D721Med (cell line): ENCODE measurements at regions not wholly inside any gene's neighbourhood (a gene's known extent, or its start where the extent isn't known, plus 50 kb on each side); places are given as distances from the start of the nearest gene placed in this dataset.

ENCODE experiments used
- DNase-seq: peaks from one replicate; pipeline ENCODE4 v3.0.0; 2011; ENCODE audit warnings: low spot score; ENCODE audit not compliant: insufficient read length
- FAIRE-seq: peaks from 2 replicates; lab custom pipeline; 2011; peaks lifted over from hg19 to GRCh38; lab: Jason Lieb, UNC
- TF ChIP-seq, protein P1 (sequence below): IDR thresholded peaks from 2 replicates; pipeline ENCODE4 v1.5.1; 2012; ENCODE audit warnings: mild to moderate bottlenecking, control low read depth; ENCODE audit not compliant: insufficient read depth; ENCODE audit errors: missing control alignments

DNA sequence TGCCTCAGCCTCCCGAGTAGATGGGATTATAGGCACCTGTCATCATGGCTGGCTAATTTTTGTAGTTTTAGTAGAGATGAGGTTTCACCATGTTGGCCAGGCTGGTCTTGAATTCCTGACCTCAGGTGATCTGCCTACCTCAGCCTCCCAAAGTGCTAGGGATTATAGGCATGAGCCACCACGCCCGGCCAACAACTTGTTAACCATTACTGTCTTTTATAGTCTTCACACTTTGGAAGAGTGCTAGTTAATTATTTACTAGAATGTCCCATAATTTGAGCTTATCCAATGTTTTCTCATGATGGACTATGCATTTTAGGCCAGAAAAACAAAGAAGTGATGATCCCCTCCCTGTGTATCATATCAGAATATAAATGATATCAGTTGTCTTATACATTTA lies 288.6 kb upstream of the CBLB start:
- FAIRE-seq (no peak), DNase-seq (no peak)
- TF ChIP-seq, protein P1, sequence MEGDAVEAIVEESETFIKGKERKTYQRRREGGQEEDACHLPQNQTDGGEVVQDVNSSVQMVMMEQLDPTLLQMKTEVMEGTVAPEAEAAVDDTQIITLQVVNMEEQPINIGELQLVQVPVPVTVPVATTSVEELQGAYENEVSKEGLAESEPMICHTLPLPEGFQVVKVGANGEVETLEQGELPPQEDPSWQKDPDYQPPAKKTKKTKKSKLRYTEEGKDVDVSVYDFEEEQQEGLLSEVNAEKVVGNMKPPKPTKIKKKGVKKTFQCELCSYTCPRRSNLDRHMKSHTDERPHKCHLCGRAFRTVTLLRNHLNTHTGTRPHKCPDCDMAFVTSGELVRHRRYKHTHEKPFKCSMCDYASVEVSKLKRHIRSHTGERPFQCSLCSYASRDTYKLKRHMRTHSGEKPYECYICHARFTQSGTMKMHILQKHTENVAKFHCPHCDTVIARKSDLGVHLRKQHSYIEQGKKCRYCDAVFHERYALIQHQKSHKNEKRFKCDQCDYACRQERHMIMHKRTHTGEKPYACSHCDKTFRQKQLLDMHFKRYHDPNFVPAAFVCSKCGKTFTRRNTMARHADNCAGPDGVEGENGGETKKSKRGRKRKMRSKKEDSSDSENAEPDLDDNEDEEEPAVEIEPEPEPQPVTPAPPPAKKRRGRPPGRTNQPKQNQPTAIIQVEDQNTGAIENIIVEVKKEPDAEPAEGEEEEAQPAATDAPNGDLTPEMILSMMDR = no peak

DNA sequence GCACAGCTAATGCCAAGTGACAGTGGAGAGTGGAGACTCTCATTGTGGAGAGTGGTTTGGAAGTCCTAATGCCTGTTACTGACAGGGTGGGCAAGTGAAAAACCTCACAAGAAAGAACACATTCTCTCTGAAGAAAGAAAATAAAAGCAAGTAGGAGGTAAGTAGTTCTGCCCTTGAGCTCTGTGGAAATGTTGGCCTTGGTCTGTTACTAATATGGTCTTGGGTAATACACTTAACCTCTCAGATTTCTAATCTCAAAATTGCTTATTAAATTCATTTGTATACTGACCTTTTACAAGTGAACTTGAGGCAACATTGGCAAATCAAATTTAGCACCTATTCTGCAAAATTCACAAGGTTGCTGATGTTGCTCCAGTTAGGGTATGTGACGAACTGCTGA lies 291.6 kb upstream of the CBLB start:
- TF ChIP-seq, protein P1 = no peak
- no peak for FAIRE-seq

DNA sequence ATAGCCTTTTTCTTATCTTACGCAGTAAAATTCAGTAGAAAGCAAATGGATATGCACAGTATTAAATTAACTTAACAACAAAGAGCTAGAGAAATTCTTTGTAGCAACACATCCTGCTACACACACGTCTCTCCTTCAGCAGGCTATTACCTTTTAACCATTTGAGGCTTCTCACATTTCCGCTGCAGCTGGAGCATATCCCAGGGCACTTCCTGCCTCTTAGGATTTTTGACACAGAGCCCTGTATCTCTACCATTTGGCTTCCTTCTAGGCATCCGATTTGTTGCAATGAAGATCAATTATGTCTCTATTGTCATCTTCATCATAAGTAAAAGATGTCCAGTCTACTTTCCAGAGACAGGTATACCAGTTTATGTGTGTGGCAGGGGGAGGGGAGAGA lies 292.4 kb upstream of the CBLB start:
- FAIRE-seq (no peak), DNase-seq (no peak)
- TF ChIP-seq, protein P1 = no peak

More for the DNA sequence above, 291.6 kb upstream of the CBLB start:
- no peak for DNase-seq

DNA sequence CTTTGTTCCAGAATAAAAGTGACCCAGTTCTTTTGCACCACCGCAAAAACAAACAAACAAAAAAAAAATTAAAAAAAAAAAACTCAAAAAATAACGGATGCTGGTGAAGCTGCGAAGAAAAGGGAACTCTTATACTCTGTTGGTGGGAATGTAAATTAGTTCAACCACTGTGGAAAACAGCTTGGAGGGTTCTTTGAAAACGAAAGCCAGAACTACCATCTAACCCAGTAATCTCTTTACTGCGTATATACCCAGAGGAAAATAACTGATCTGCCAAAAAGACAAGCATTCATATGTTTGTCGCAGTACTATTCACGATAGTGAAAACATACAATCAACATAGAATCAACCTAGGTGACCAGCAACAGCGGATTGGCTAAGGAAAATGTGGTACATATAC lies 298.9 kb upstream of the CBLB start:
- no peak for DNase-seq
- FAIRE-seq = no peak
- TF ChIP-seq, protein P1 = no peak

DNA sequence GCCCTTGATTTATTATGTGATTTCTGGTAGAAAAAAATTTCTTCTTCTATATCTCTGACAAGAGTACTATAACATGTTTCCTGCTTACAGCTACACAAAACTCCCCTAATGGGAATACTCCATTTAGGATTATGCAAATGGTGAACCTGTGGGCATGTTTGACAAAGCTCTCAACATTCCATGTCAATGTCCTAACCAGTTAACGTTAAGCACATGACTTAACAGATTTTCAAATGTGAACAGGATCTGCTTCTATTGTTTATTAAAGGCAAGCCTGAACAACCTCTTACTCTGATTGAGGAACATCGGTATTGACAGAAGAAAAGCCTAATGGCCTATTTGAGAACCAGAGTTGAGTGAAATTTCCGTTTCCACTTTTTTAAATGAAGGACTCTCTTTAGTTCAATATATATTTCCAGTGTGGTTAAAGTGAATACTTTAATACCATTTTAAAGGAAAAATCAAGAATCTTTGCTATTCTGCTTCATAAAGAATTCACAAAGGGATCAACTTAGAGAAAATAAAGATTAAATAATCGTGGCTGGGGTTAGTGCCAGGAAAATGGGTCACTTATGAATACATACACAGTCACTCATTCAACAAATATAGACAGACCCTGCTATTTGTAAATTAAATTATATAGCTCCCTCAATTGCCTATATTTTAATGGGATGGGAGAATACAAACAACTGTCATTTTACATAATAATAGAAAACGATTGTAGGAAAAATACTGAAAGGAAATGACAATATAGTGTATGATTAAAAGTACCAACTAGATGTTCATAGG lies 300.3 kb upstream of the CBLB start:
- DNase-seq (no peak), FAIRE-seq (no peak)
- TF ChIP-seq, protein P1 = no peak

DNA sequence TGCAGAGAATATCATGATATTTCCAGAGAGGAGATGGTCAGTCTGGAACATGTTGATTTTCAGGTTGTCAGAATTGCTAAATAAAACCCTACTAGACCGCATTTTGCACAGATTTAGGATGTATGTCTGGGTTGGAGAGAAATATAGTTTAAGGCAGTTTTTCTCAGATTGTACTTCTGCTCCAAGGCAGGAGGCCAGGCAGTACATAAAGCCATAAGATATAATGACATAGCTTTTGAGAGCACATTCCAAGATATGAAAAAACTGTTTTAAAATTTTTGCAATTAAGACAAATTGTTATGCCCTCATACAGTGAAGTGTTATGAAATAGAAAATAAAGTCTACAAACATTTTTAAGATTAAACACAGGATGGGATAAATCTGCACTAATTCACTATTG lies 301.8 kb upstream of the CBLB start:
- DNase-seq (no peak), FAIRE-seq (no peak)
- TF ChIP-seq, protein P1 = no peak

DNA sequence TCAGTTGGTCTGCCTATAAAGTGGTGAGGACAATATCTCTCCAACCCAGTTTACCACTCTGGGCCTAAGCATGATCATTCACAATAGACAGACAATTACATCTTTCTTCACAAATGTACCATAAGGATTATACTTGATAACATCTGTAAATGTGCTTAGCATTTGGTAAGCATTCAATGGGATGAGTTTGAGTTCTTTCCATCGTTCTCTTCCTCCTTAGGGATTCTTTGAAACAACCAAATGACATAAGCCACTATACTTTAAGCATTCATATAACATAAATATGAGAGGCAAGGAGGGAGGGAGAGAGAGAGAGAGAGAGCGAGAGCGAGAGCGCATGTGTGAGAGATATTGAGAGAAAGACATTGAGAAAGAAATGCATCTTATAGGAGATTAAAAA lies 303.3 kb upstream of the CBLB start:
- TF ChIP-seq, protein P1 = no peak
- no peak for FAIRE-seq
- no peak for DNase-seq
